Mucosa of descending colon (tissue), 3 donors: ENCODE measurements at regions not wholly inside any gene's neighbourhood (a gene's known extent, or its start where the extent isn't known, plus 50 kb on each side); places are given as distances from the start of the nearest gene placed in this dataset.

Experiments
- ATAC-seq: fragments of 200-7000 bp; cut with Tn5 transposase; one replicate; pipeline ENCODE4 v1.9.1; 2020; ENCODE audit warnings: mild to moderate bottlenecking, moderate library complexity
- DNase-seq, 3 donors: peaks; one replicate each; pipeline ENCODE4 v3.0.0-alpha.2; 2020
- H3K36me3 ChIP-seq: fragments of 200-600 bp; one replicate; pipeline ENCODE4 v1.8.0; 2021; ENCODE audit warnings: low read depth, mild to moderate bottlenecking
- H3K4me1 ChIP-seq: fragments of 200-600 bp; one replicate; pipeline ENCODE4 v1.8.0; 2021; ENCODE audit warnings: low read depth, mild to moderate bottlenecking
- H3K4me3 ChIP-seq: fragments of 200-600 bp; one replicate; pipeline ENCODE4 v1.8.0; 2021; ENCODE audit warnings: mild to moderate bottlenecking
- H3K9me3 ChIP-seq: fragments of 200-600 bp; one replicate; pipeline ENCODE4 v1.8.0; 2021; ENCODE audit warnings: mild to moderate bottlenecking
- CTCF ChIP-seq: fragments of 200-600 bp; IDR thresholded peaks from one replicate; pipeline ENCODE4 v1.8.0; 2022; ENCODE audit warnings: antibody characterized with exemption, mild to moderate bottlenecking
- intact Hi-C, 2 donors: fragments of 100-400 bp; cut with DNase I in 1 of 2; cut with micrococcal nuclease in 1 of 2; formaldehyde crosslinking; loops; one replicate each; pipeline versions ENCODE4 v1.11.0 to v1.11.1; 2022; cut with DNase I, micrococcal nuclease
- donor health status: DM: no; HTN: no; CAD: no; lungs with moderate emphysema.
- donor health status: DM: no; HTN: no; CAD: no.
- donor health status: DM: no; HTN: yes; CAD: no.

GRCh38 chr9:30670805-30671562 is 1713.5 kb upstream of the ACO1 start:
- DNase-seq = no peak
- no peaks in the 10 kb centered on the region for H3K9me3 ChIP-seq
- no peak overlapping the region for H3K4me3 ChIP-seq
- no peaks in the 10 kb centered on the region for H3K36me3 ChIP-seq
- H3K4me1 ChIP-seq = no peaks in the 10 kb centered on the region
- intact Hi-C loops = no loop called here
- TF ChIP-seq CTCF = no peak
- no peak for ATAC-seq

DNA sequence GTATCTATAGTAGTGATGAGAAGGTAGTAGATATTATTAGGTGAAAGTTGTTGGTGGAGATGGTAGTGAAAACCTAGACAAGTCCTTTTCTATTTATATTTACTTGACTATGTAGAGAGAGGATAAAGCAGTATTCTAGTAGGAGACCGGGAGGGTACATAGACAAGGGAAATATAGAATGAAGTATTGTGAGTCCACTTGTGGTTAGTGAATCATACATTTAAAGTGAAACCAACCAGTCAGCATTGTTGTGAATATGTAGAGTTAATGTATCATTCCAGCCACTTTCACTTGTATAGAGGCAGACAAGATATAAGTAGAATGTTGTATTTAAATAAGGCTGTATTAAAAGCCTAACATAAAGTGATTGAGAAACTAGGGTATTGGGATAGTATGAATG is 1711.3 kb upstream of the ACO1 start:
- Histone ChIP-seq H3K36me3 (no peaks in the 10 kb centered on the region), H3K9me3 (no peaks in the 10 kb centered on the region), H3K4me3 (no peak overlapping the region), H3K4me1 (no peaks in the 10 kb centered on the region)
- DNase-seq = no peak
- TF ChIP-seq CTCF = no peak
- intact Hi-C loops = no loop called here
- no peak for ATAC-seq

- Histone ChIP-seq H3K4me1 (no peaks in the 10 kb centered on the region), H3K9me3 (no peaks in the 10 kb centered on the region), H3K4me3 (no peak overlapping the region), H3K36me3 (no peaks in the 10 kb centered on the region)
- no peak for DNase-seq
- no peak for TF ChIP-seq CTCF
- intact Hi-C loops = no loop called here
- no peak for ATAC-seq
Observed at GRCh38 chr9:30676651-30677050, 1707.8 kb upstream of the ACO1 start.

- Histone ChIP-seq H3K9me3 (no peaks in the 10 kb centered on the region), H3K4me3 (no peak overlapping the region), H3K36me3 (no peaks in the 10 kb centered on the region), H3K4me1 (no peaks in the 10 kb centered on the region)
- TF ChIP-seq CTCF = no peak
- intact Hi-C loops = no loop called here
- DNase-seq (no peak), ATAC-seq (no peak)
Observed at GRCh38 chr9:30677221-30677620, 1707.2 kb upstream of the ACO1 start.

- no peak for DNase-seq
- ATAC-seq = no peak
- Histone ChIP-seq H3K36me3 (no peaks in the 10 kb centered on the region), H3K4me1 (no peaks in the 10 kb centered on the region), H3K9me3 (no peaks in the 10 kb centered on the region), H3K4me3 (no peak overlapping the region)
- intact Hi-C loops = no loop called here
- no peak for TF ChIP-seq CTCF
Observed at GRCh38 chr9:30688801-30689200, 1695.6 kb upstream of the ACO1 start.

- DNase-seq (no peak), ATAC-seq (no peak)
- no peak for TF ChIP-seq CTCF
- no peaks in the 10 kb centered on the region for H3K4me1 ChIP-seq
- no peaks in the 10 kb centered on the region for H3K36me3 ChIP-seq
- no peak overlapping the region for H3K4me3 ChIP-seq
- H3K9me3 ChIP-seq = no peaks in the 10 kb centered on the region
- intact Hi-C loops = no loop called here
Observed at GRCh38 chr9:30697958-30698357, 1686.5 kb upstream of the ACO1 start.
